Activated T-helper 2 cell treated with anti-CD3 and anti-CD28 coated beads, Interferon-gamma antibody, Interleukin-2, Interleukin-4, amounts not matched to agents 10 μg/mL and 5 μg/mL and 100 μg/mL, durations not matched to agents 14 hours and 24 hours and 36 hours (primary cell): ENCODE measurements at regions not wholly inside any gene's neighbourhood (a gene's known extent, or its start where the extent isn't known, plus 50 kb on each side); places are given as distances from the start of the nearest gene placed in this dataset.
"Not testable (repeated sequence)": the region's sequence is repeated elsewhere in the genome, so short reads cannot be mapped to it uniquely, and the experiment has no call there.

ENCODE experiments used
- DNase-seq: peaks from one replicate; pipeline ENCODE4 v3.0.0; 2021; ENCODE audit warnings: low spot score
- H3K27ac Mint-ChIP-seq: one replicate; pipeline ENCODE4 v1.8.0; 2021; ENCODE audit warnings: mixed read lengths
- H3K27me3 Mint-ChIP-seq: one replicate; pipeline ENCODE4 v1.8.0; 2021; ENCODE audit warnings: low read depth, mixed read lengths
- H3K36me3 Mint-ChIP-seq: one replicate; pipeline ENCODE4 v1.8.0; 2021; ENCODE audit warnings: low read depth, mixed read lengths
- H3K4me1 Mint-ChIP-seq: one replicate; pipeline ENCODE4 v1.8.0; 2021; ENCODE audit warnings: low read depth, mixed read lengths
- H3K4me3 Mint-ChIP-seq: one replicate; pipeline ENCODE4 v1.8.0; 2021; ENCODE audit warnings: low read depth, mild to moderate bottlenecking, moderate library complexity, mixed read lengths
- H3K9me3 Mint-ChIP-seq: one replicate; pipeline ENCODE4 v1.8.0; 2021; ENCODE audit warnings: mixed read lengths
- intact Hi-C: fragments of 100-400 bp; cut with micrococcal nuclease; formaldehyde crosslinking; loops from one replicate; pipeline ENCODE4 v1.15.1; 2023

DNA sequence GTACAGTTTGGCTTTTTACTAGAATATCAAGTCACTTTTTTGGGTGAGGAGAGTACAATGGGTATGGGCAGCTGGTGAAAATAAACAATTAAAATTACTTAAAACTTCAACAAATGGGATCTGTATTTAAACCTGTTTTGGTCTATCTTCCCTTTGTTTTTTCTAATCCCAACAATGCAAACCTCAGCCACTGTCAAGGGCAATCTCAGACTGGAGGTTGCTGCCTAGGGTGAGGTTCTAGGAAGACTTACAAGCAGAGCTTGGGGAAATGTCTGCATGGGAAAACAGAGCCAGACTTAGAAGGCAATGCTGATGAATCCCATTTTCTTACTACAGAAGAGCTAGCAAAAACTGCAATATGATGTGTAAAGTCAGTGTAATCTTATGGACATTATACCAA is 1515.3 kb upstream of the TPTE start:
- H3K4me3 Mint-ChIP-seq, H3K27me3 Mint-ChIP-seq, H3K27ac Mint-ChIP-seq, H3K36me3 Mint-ChIP-seq, DNase-seq, intact Hi-C loops, H3K4me1 Mint-ChIP-seq: not testable (repeated sequence)
- peaks cover 72% of the 10 kb centered on the region for H3K9me3 Mint-ChIP-seq

DNA sequence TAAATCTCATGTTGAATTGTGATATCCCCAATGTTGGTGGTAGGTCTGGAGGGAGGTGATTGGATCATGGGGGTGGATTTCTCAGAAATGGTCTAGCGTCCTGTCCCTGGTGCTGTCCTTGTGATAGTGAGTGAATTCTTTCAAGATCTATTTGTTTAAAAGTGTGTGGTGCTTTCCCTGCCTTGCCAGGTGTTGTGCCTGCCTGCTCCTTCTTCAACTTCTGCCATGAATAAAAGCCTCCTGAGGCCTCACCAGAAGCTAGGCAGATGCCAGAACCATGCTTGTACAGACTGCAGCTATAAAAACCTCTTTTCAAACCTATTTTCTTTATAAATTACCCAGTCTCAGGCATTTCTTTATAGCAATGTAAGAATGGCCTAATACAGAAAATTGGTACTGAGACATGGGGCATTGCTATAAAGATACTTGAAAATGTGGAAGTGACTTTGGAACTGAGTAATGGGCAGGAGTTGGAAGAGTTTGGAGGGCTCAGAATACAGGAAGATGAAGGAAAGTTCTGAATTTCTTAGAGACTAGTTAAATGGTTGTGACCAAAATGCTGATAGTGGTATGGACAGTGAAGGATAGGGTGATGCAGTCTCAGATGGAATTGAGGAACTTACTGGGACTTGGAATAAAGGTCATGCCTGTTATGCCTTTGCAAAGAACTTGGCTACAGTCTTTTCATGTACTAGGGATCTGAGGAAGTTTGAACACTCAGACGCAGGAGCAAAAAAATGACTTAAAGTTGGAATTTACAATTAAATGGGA is 1514.6 kb upstream of the TPTE start:
- H3K4me3 Mint-ChIP-seq, intact Hi-C loops: not testable (repeated sequence)

DNA sequence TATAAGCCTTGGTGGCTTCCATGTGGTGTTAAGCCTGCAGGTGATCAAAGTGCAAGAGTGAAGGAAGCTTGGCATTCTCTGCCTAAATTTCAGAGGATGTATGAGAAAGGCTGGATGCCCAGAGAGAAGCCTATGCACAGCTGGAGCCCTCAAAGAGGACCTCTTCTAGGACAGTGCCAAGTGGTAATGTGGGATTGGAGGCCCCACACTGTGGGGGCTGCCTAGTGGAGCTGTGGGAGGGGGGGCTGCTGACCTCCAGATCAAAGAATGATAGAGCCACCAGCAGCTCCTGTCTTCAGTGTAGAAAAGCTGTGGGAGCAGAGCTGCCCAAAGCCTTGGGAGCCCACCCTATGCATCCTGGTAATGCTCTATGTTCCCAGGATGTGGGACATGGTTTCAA is 1512.7 kb upstream of the TPTE start:
- Mint-ChIP-seq H3K36me3 (no peaks in the 10 kb centered on the region), H3K9me3 (peaks cover 77% of the 10 kb centered on the region), H3K27me3 (no peaks in the 10 kb centered on the region), H3K4me1 (no peaks in the 10 kb centered on the region), H3K4me3 (no peak overlapping the region), H3K27ac (no peak overlapping the region)
- no peak for DNase-seq
- intact Hi-C loops = no loop called here

More for the DNA sequence above, 1514.6 kb upstream of the TPTE start:
- H3K27me3 Mint-ChIP-seq, DNase-seq, H3K36me3 Mint-ChIP-seq, H3K4me1 Mint-ChIP-seq, H3K27ac Mint-ChIP-seq: not testable (repeated sequence)
- H3K9me3 Mint-ChIP-seq = peaks cover 72% of the 10 kb centered on the region

DNA sequence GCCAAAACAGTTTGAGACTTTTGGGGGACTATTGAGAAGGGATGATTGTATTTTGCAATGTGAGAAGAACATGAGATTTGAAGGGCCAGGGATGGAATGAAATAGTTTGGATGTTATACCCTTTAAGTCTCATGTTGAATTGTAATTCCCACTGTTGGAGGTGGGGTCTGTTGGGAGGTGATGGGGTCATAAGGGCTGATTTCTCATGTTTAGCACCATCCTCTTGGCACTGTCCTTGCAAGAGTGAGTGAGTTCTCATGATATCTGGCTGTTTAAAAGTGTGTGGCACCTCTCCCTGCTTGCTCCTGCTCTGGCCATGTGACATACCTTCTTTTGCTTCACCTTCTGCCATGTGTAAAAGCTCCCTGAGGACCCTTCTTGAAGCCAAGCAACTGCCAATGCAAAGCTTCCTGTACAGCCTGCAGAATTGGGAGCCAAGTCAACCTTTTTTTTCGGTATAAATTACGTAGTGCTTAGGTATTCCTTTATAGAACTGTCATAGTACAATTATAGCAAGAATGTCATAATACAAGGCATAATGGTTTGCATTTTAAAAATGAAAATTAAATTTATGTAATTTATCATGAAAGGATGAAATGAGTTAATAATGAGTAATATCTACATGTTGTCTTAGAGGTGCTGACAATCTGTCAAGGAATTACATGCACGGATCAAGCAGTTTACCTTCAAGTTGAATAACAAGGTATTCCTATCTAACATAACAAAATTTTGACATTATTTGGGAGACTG is 1511.9 kb upstream of the TPTE start:
- DNase-seq, H3K27ac Mint-ChIP-seq, intact Hi-C loops, H3K4me1 Mint-ChIP-seq, H3K4me3 Mint-ChIP-seq, H3K27me3 Mint-ChIP-seq, H3K36me3 Mint-ChIP-seq: not testable (repeated sequence)
- H3K9me3 Mint-ChIP-seq = peaks cover 69% of the 10 kb centered on the region

- H3K4me3 Mint-ChIP-seq, DNase-seq, H3K27me3 Mint-ChIP-seq, H3K27ac Mint-ChIP-seq, intact Hi-C loops, H3K36me3 Mint-ChIP-seq, H3K4me1 Mint-ChIP-seq: not testable (repeated sequence)
- H3K9me3 Mint-ChIP-seq = peaks cover 73% of the 10 kb centered on the region
Observed at GRCh38 chr21:9010121-9010795, 1511.1 kb upstream of the TPTE start.

- H3K27me3 Mint-ChIP-seq, DNase-seq, H3K36me3 Mint-ChIP-seq, H3K4me3 Mint-ChIP-seq, intact Hi-C loops, H3K27ac Mint-ChIP-seq, H3K4me1 Mint-ChIP-seq: not testable (repeated sequence)
- H3K9me3 Mint-ChIP-seq = peaks cover 72% of the 10 kb centered on the region
Observed at GRCh38 chr21:9010936-9011890, 1510.2 kb upstream of the TPTE start.

DNA sequence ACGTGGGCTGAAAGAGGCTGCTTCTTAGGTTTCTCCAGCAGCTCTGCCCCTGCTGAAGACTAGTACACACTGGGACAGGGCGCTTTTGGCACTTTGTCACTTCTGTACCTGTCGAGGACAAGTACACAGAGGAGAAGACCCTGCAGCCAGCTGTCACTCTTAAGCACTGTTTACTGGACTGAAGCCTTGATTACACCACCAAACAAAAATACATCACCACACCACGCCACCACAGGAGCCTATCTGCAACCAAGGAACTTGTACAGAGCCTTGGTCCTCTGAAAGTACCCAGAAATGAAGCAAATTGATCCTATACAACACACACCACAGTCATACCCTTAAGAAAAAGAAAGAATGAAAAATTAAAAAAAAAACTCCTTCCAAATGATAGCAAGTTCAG is 1509.5 kb upstream of the TPTE start:
- peaks cover 68% of the 10 kb centered on the region for H3K9me3 Mint-ChIP-seq
- H3K4me1 Mint-ChIP-seq, intact Hi-C loops, H3K36me3 Mint-ChIP-seq, H3K4me3 Mint-ChIP-seq, H3K27me3 Mint-ChIP-seq, DNase-seq, H3K27ac Mint-ChIP-seq: not testable (repeated sequence)

- intact Hi-C loops, DNase-seq, H3K27me3 Mint-ChIP-seq, H3K4me1 Mint-ChIP-seq, H3K27ac Mint-ChIP-seq, H3K36me3 Mint-ChIP-seq, H3K4me3 Mint-ChIP-seq: not testable (repeated sequence)
- peaks cover 55% of the 10 kb centered on the region for H3K9me3 Mint-ChIP-seq
Observed at GRCh38 chr21:9013502-9014242, 1507.7 kb upstream of the TPTE start.

- not testable (repeated sequence) for H3K27me3 Mint-ChIP-seq
Observed at GRCh38 chr21:9014243-9014734, 1507.1 kb upstream of the TPTE start.

GRCh38 chr21:9015483-9016197 is 1505.7 kb upstream of the TPTE start:
- H3K4me3 Mint-ChIP-seq, H3K27me3 Mint-ChIP-seq, H3K4me1 Mint-ChIP-seq, DNase-seq, intact Hi-C loops, H3K36me3 Mint-ChIP-seq, H3K27ac Mint-ChIP-seq: not testable (repeated sequence)
- H3K9me3 Mint-ChIP-seq = peaks cover 42% of the 10 kb centered on the region

More at GRCh38 chr21:9014243-9014734, 1507.1 kb upstream of the TPTE start:
- H3K9me3 Mint-ChIP-seq = peaks cover 49% of the 10 kb centered on the region
- H3K4me3 Mint-ChIP-seq, intact Hi-C loops, DNase-seq, H3K4me1 Mint-ChIP-seq, H3K36me3 Mint-ChIP-seq, H3K27ac Mint-ChIP-seq: not testable (repeated sequence)

DNA sequence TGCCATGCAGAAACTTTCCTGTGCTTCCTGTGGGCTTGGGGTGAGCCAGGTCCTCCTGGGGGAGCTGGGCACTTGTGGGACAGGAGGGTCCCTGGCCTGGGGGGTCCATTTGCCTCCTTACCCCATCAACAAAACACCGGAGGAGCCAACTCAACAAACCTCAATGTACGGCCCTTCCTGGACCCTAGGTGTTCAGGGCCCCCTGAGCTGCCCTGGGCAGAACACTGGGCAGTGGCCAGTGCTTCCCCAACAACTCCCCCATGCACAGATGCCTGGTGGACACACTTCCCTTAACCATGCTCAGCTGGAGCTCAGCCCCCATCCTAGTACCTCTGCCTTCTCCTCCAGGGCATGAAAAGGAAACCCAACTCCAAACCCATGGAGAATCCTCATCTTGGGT is 1504.2 kb upstream of the TPTE start:
- H3K27ac Mint-ChIP-seq, intact Hi-C loops, H3K4me3 Mint-ChIP-seq, H3K36me3 Mint-ChIP-seq, H3K27me3 Mint-ChIP-seq, H3K4me1 Mint-ChIP-seq, DNase-seq: not testable (repeated sequence)
- peaks cover 35% of the 10 kb centered on the region for H3K9me3 Mint-ChIP-seq
